Pulmonary artery endothelial cell (primary cell): ENCODE measurements at regions not wholly inside any gene's neighbourhood (a gene's known extent, or its start where the extent isn't known, plus 50 kb on each side); places are given as distances from the start of the nearest gene placed in this dataset.

Source experiments
- DNase-seq: peaks from one replicate; pipeline ENCODE4 v3.0.0-alpha.2; 2011; ENCODE audit warnings: low read depth, low spot score

DNA sequence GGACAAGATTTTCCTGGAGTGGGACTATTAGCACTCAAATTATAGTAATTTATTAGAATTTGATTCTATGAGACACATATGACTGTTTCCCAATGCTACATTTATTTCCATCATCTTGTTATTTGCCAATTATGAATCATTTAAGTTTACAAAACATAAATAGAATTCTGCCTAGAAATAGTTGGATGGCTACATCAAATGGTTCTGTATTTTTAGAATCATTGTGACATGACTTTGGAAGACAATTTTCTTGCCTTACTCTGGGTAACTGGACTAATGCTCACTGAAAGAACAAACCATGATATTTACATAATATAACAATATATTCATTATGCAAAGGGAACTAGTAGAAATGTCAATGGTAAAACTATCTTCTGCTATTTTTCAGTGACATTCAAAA lies 173.5 kb downstream of the ZIC1 start:
- no peak for DNase-seq

GRCh38 chr3:147589016-147589415 lies 179.9 kb downstream of the ZIC1 start:
- DNase-seq, result no peak

DNA sequence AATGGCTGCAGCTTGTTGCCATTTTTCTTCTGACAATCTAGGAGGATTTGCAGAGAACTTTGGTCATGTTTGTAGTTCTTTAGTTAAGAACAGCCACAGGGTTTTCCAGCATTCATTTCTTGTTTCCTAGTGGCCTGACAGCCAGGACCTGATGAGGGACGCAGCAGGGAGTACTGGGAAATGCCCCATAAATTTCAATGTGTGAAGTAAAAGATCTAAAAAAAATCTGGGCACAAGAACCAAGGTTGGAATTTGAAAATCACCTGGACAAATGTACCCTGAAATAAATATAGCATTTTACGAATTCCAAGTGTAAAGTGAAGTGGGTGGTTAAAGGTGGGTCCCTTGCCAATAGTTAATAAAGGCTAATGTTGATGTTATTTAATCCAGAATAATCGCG lies 195.0 kb downstream of the ZIC1 start:
- DNase-seq, result no peak

GRCh38 chr3:147613725-147614124 lies 204.6 kb downstream of the ZIC1 start:
- no peak for DNase-seq

- DNase-seq, result no peak
Observed at GRCh38 chr3:147614210-147614609, 205.0 kb downstream of the ZIC1 start.

DNA sequence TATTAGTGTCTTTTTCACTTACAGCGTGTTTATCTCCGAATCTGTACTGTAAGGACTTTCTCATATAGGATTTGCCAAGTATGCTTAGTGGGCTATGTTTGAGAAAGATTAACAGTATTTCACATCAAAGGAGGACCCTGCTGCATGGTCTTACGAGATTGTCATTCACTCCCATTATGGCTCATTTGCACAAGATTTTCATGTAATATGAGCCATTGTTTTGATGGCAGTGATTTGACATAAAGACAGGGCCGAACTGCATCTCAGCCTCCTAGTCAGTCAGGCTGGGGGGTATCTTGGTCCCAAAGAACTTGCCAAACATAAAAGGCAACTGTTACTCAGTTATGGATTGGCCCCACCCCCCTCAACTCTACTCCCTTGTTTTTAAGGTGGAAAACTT lies 205.9 kb downstream of the ZIC1 start:
- no peak for DNase-seq

GRCh38 chr3:147616998-147617619 lies 207.9 kb downstream of the ZIC1 start:
- no peak for DNase-seq

DNA sequence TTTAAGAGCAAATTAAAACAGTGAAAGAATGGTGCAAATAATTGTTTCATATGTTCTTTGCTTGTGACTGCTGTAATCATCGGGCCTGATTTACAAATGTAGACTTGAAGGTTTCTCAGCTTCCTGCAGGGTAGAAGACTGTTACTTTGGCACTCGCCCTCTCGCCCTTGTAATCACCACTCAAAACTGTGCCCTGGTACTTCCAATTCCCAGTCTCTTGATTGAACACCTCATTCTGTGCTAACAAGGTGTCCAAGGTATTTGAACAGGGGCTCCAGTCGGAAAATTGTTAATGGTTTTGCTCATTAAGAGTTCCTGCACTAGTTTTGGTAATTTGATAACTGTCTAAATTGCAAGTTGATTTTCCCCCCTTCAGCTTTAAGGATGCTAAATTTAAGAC lies 209.5 kb downstream of the ZIC1 start:
- DNase-seq, result no peak

- no peak for DNase-seq
Observed at GRCh38 chr3:147619921-147620560, 210.9 kb downstream of the ZIC1 start.

DNA sequence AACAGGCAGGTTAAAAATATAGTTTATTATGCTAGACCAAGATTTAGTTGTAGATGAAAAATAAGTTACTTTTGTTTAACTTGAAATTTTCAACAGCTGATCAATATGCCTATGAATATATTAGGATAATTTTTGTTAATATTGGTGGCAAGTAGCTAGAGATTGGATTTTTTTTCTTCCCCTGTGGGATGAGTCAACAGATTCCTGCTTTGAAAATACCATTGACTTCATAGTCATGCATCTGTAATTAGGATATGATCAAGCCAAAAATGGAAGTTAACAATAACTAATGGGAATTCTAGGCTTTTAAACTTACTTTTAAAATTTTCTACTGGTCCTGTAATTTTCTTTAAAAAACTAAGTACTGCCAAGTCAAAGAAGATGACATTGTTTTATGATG lies 211.7 kb downstream of the ZIC1 start:
- no peak for DNase-seq

GRCh38 chr3:147630921-147631415 lies 221.8 kb downstream of the ZIC1 start:
- no peak for DNase-seq

- DNase-seq, result no peak
Observed at GRCh38 chr3:147640781-147641180, 231.6 kb downstream of the ZIC1 start.

GRCh38 chr3:147645761-147646160 lies 236.6 kb downstream of the ZIC1 start:
- DNase-seq, result no peak

- no peak for DNase-seq
Observed at GRCh38 chr3:147649475-147649874, 240.3 kb downstream of the ZIC1 start.

DNA sequence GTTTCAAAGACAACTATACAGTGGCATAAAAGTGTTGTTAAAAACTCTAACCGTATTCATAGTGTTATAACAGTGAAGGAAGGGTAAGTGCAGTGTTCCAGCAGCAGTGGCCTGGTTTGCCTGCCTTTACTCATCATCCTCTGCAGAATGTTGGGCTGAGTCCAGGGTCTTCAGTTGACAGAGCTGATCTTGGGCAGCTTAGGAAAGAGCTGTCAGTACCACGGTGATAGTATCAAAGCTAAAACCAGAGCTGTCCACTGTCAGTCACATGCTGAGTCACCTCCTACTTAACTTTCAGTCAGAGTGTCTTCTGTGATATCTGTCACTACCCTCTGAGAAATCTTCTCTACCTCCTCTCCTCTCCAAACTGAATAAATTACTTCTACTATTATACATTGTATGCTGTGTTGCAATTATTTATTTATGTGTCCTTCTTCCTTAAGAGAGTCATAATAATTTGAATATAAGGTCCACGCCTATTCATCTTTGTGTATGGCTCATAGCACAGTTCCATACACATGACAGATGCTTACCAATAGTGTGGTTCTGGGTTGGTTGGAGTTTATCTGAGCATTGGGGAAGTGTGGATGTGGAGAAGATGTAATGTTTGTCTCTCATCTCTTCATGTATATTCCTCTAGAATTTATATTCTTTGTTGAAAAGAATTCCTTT lies 242.1 kb downstream of the ZIC1 start:
- DNase-seq, result no peak

DNA sequence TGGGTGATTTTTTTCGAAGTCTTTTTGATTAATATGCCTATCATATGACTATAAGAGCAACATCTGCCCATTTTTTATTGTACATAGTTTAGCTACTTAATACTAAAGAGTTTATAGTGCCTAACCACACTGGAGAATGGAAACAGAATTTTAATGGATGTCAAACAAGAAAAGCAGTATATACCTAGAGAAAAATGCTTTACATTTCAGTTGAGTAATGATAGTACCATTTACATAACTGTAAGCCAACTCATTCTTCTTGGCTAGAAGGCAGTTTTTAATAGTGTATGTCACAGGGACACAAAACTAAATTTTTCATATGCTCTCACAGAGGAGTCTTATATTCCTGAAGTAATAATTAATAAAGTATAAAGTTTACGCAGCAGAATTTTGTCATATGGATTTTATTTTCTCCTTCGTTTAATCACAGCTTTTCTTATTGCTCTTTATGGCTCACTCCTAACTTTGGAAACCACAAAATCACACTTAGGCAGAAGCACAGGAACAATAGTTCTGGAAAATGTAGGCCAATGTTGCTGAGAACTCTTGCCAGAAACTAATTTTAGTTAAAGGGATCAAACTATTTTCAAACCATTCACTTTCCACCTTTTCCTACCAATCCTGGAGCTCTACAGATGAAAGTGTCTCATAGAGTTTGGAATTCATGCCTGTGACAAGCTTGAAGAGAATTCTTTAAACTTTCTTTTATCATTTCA lies 243.6 kb downstream of the ZIC1 start:
- no peak for DNase-seq

- DNase-seq, result no peak
Observed at GRCh38 chr3:147653367-147653923, 244.3 kb downstream of the ZIC1 start.

DNA sequence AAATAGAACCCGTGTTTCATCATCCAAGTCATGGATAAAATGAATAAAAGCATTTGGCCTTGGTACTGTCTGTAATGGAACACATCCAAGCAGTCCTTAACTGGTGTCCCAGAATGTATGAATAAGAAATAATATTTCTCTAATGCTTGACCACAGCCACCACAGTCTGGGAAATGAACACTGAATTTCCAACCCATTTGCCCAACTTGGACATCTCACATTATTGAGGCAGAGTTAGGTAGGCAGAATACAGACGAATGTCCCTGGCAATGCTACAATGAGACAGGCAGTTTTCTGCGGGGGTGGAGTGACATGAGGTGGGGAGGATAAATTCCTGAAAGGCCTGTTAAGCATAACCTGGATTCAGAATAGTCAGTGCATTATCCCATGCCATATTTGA lies 245.7 kb downstream of the ZIC1 start:
- no peak for DNase-seq

GRCh38 chr3:147655236-147655635 lies 246.1 kb downstream of the ZIC1 start:
- DNase-seq, result no peak

DNA sequence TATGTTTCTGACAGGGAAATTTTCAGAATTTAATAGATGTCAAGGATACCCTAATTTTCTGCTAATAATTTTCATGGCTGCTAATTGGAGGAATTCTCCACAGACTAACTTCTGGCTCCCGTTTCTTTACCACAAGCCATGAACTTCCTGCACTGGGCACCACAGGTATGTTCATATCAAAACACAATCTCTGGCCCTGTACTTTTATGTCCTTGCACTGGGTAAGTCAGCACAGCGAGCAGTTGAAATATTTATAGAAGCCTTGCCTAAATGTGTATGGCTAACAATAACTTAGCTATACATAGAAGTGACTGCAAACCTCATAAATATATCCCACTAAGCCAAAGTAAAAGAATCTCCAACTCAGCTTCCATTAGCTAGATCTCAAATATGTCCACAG lies 246.9 kb downstream of the ZIC1 start:
- no peak for DNase-seq

GRCh38 chr3:147661916-147662315 lies 252.8 kb downstream of the ZIC1 start:
- no peak for DNase-seq

GRCh38 chr3:147662705-147663104 lies 253.5 kb downstream of the ZIC1 start:
- DNase-seq, result no peak
